ENCODE measurements at regions not wholly inside any gene's neighbourhood (a gene's known extent, or its start where the extent isn't known, plus 50 kb on each side); places are given as distances from the start of the nearest gene placed in this dataset.

DNA sequence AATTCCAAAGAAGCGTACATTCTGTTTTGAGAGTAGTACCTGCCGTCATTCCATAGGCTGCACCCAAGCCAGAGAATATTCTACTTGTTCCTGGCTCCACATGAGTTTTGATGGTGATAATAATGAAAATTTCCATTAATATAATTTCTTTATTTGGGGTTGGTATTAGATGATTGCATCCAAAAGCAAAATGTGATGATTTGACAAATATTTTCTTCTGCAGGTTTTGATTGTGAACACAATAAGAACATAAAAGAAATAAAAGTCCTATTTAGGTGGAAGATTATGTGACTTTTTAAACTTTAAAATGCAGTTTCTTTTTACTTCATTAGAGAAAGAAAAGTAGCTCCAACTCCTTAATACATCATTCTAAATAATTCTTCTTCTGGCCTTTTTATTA, 284.8 kb upstream of the FMN2 start:
- TF ChIP-seq POLR2A (IDR thresholded peaks at IDR 0.05; ENCODE audit: control extremely low read depth in 1 of 2, low read depth in 2 of 2, low read length in 2 of 2): no peak
- TF ChIP-seq, protein P1, sequence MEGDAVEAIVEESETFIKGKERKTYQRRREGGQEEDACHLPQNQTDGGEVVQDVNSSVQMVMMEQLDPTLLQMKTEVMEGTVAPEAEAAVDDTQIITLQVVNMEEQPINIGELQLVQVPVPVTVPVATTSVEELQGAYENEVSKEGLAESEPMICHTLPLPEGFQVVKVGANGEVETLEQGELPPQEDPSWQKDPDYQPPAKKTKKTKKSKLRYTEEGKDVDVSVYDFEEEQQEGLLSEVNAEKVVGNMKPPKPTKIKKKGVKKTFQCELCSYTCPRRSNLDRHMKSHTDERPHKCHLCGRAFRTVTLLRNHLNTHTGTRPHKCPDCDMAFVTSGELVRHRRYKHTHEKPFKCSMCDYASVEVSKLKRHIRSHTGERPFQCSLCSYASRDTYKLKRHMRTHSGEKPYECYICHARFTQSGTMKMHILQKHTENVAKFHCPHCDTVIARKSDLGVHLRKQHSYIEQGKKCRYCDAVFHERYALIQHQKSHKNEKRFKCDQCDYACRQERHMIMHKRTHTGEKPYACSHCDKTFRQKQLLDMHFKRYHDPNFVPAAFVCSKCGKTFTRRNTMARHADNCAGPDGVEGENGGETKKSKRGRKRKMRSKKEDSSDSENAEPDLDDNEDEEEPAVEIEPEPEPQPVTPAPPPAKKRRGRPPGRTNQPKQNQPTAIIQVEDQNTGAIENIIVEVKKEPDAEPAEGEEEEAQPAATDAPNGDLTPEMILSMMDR (IDR thresholded peaks at IDR 0.05; ENCODE audit: control extremely low read depth in 1 of 3, insufficient read depth in 1 of 3, low read depth in 1 of 3, low read length in 3 of 3): no peak
- no peak for TF ChIP-seq EP300 (IDR thresholded peaks at IDR 0.05; ENCODE audit: borderline replicate concordance in 1 of 2, low read depth in 2 of 2, low read length in 2 of 2)
- TF ChIP-seq POLR2AphosphoS5 (IDR thresholded peaks at IDR 0.05; ENCODE audit: low read depth, low read length): no peak
- no peak for TF ChIP-seq GTF2F1 (IDR thresholded peaks at IDR 0.05; ENCODE audit: borderline replicate concordance, low read depth, low read length)
- TF ChIP-seq, protein P2, sequence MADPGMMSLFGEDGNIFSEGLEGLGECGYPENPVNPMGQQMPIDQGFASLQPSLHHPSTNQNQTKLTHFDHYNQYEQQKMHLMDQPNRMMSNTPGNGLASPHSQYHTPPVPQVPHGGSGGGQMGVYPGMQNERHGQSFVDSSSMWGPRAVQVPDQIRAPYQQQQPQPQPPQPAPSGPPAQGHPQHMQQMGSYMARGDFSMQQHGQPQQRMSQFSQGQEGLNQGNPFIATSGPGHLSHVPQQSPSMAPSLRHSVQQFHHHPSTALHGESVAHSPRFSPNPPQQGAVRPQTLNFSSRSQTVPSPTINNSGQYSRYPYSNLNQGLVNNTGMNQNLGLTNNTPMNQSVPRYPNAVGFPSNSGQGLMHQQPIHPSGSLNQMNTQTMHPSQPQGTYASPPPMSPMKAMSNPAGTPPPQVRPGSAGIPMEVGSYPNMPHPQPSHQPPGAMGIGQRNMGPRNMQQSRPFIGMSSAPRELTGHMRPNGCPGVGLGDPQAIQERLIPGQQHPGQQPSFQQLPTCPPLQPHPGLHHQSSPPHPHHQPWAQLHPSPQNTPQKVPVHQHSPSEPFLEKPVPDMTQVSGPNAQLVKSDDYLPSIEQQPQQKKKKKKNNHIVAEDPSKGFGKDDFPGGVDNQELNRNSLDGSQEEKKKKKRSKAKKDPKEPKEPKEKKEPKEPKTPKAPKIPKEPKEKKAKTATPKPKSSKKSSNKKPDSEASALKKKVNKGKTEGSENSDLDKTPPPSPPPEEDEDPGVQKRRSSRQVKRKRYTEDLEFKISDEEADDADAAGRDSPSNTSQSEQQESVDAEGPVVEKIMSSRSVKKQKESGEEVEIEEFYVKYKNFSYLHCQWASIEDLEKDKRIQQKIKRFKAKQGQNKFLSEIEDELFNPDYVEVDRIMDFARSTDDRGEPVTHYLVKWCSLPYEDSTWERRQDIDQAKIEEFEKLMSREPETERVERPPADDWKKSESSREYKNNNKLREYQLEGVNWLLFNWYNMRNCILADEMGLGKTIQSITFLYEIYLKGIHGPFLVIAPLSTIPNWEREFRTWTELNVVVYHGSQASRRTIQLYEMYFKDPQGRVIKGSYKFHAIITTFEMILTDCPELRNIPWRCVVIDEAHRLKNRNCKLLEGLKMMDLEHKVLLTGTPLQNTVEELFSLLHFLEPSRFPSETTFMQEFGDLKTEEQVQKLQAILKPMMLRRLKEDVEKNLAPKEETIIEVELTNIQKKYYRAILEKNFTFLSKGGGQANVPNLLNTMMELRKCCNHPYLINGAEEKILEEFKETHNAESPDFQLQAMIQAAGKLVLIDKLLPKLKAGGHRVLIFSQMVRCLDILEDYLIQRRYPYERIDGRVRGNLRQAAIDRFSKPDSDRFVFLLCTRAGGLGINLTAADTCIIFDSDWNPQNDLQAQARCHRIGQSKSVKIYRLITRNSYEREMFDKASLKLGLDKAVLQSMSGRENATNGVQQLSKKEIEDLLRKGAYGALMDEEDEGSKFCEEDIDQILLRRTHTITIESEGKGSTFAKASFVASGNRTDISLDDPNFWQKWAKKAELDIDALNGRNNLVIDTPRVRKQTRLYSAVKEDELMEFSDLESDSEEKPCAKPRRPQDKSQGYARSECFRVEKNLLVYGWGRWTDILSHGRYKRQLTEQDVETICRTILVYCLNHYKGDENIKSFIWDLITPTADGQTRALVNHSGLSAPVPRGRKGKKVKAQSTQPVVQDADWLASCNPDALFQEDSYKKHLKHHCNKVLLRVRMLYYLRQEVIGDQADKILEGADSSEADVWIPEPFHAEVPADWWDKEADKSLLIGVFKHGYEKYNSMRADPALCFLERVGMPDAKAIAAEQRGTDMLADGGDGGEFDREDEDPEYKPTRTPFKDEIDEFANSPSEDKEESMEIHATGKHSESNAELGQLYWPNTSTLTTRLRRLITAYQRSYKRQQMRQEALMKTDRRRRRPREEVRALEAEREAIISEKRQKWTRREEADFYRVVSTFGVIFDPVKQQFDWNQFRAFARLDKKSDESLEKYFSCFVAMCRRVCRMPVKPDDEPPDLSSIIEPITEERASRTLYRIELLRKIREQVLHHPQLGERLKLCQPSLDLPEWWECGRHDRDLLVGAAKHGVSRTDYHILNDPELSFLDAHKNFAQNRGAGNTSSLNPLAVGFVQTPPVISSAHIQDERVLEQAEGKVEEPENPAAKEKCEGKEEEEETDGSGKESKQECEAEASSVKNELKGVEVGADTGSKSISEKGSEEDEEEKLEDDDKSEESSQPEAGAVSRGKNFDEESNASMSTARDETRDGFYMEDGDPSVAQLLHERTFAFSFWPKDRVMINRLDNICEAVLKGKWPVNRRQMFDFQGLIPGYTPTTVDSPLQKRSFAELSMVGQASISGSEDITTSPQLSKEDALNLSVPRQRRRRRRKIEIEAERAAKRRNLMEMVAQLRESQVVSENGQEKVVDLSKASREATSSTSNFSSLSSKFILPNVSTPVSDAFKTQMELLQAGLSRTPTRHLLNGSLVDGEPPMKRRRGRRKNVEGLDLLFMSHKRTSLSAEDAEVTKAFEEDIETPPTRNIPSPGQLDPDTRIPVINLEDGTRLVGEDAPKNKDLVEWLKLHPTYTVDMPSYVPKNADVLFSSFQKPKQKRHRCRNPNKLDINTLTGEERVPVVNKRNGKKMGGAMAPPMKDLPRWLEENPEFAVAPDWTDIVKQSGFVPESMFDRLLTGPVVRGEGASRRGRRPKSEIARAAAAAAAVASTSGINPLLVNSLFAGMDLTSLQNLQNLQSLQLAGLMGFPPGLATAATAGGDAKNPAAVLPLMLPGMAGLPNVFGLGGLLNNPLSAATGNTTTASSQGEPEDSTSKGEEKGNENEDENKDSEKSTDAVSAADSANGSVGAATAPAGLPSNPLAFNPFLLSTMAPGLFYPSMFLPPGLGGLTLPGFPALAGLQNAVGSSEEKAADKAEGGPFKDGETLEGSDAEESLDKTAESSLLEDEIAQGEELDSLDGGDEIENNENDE (IDR thresholded peaks at IDR 0.05; ENCODE audit: insufficient replicate concordance, low read length): no peak
- TF ChIP-seq TAF1 (IDR thresholded peaks at IDR 0.05; ENCODE audit: low read depth, low read length): no peak

Measured in H1 (cell line).